ENCODE measurements at regions not wholly inside any gene's neighbourhood (a gene's known extent, or its start where the extent isn't known, plus 50 kb on each side); places are given as distances from the start of the nearest gene placed in this dataset.

DNA sequence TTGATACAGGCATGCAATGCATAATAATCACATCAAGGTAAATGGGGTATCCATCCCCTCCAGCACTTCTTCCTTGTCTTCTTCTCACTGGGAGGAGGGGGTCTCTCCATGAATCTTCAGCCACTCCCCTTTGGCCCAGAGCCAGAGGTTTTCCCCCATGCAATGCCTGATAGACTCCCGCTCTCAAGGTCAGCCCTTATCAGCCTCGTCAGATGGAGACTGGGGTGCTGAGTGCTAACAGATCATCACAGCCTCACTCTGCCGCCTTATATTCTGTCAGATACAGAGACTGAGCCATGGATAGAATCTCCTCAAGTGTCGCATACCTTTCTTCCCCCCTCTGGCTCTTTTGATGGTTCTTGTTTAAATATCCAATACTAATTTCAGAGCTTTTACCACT is 503.1 kb downstream of the AACS start:
- H3K9me3 ChIP-seq (ENCODE audit: insufficient read depth, low read depth) = no peaks in the 10 kb centered on the region
- H2AFZ ChIP-seq = no peak overlapping the region
- CTCF ChIA-PET = no interaction called here
- no peak overlapping the region for H3K4me3 ChIP-seq
- no TSS peak for BruUV-seq (replicated peaks)
- H3K27ac ChIP-seq = no peak overlapping the region
- no peaks in the 10 kb centered on the region for H3K79me2 ChIP-seq (ENCODE audit: low read depth)
- no peak for DNase-seq
- TF ChIP-seq, protein P1, sequence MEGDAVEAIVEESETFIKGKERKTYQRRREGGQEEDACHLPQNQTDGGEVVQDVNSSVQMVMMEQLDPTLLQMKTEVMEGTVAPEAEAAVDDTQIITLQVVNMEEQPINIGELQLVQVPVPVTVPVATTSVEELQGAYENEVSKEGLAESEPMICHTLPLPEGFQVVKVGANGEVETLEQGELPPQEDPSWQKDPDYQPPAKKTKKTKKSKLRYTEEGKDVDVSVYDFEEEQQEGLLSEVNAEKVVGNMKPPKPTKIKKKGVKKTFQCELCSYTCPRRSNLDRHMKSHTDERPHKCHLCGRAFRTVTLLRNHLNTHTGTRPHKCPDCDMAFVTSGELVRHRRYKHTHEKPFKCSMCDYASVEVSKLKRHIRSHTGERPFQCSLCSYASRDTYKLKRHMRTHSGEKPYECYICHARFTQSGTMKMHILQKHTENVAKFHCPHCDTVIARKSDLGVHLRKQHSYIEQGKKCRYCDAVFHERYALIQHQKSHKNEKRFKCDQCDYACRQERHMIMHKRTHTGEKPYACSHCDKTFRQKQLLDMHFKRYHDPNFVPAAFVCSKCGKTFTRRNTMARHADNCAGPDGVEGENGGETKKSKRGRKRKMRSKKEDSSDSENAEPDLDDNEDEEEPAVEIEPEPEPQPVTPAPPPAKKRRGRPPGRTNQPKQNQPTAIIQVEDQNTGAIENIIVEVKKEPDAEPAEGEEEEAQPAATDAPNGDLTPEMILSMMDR (conservative IDR thresholded peaks at IDR 0.05) = no peak
- TF ChIP-seq EZH2 (IDR thresholded peaks at IDR 0.05; ENCODE audit: low read depth) = no peak
- POLR2A ChIA-PET (ENCODE audit: unreplicated experiment) = no interaction called here
- no peaks in the 10 kb centered on the region for H3K9me2 ChIP-seq (ENCODE audit: insufficient read depth)
- no peaks in the 10 kb centered on the region for H4K20me1 ChIP-seq (ENCODE audit: insufficient read depth)
- H3K4me1 ChIP-seq (replicated peaks; ENCODE audit: insufficient read depth) = no peaks in the 10 kb centered on the region
- H3F3A ChIP-seq (ENCODE audit: insufficient read depth, low read depth) = no peaks in the 10 kb centered on the region
- H3K4me2 ChIP-seq = no peak overlapping the region
- H3K36me3 ChIP-seq (ENCODE audit: low read depth) = no peaks in the 10 kb centered on the region
- intact Hi-C loops (cut with micrococcal nuclease; ENCODE audit: unreplicated experiment) = no loop called here
- peaks cover 47% of the 10 kb centered on the region for H3K27me3 ChIP-seq (ENCODE audit: insufficient read depth, low read depth)

DNA sequence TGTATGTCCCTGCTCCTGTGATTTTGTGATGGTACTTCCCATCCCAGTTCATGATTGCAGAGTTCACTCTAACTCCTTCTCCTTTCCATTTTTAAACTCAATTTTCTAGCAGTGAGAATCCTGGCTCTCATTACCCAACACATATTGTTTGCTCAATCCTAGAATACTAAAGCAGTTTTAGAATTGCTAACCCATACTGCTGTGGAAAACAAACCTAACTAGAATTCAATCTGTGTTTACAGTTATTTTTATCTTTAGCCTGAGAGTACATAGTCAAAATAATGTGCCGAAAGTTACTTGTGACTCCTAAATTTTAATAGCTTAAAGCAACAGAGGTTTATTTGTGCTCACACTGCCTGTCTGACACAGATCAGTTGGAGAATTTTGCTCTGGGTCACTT is 508.0 kb downstream of the AACS start:
- Histone ChIP-seq H3K9me2 (ENCODE audit: insufficient read depth) (no peaks in the 10 kb centered on the region), H3K4me1 (replicated peaks; ENCODE audit: insufficient read depth) (no peaks in the 10 kb centered on the region), H3K36me3 (ENCODE audit: low read depth) (no peaks in the 10 kb centered on the region), H3K27me3 (ENCODE audit: insufficient read depth, low read depth) (peaks cover 4% of the 10 kb centered on the region; the same call in 1 of the 2 replicates), H3K4me2 (no peak overlapping the region), H3F3A (ENCODE audit: insufficient read depth, low read depth) (no peaks in the 10 kb centered on the region), H2AFZ (no peak overlapping the region), H4K20me1 (ENCODE audit: insufficient read depth) (no peaks in the 10 kb centered on the region), H3K4me3 (no peak overlapping the region), H3K9me3 (ENCODE audit: insufficient read depth, low read depth) (no peaks in the 10 kb centered on the region), H3K27ac (no peak overlapping the region), H3K79me2 (ENCODE audit: low read depth) (no peaks in the 10 kb centered on the region)
- ChIA-PET POLR2A (ENCODE audit: unreplicated experiment) (no interaction called here), CTCF (no interaction called here)
- BruUV-seq (replicated peaks) = no TSS peak
- intact Hi-C loops (cut with micrococcal nuclease; ENCODE audit: unreplicated experiment) = no loop called here
- DNase-seq = no peak
- TF ChIP-seq, protein P1 (conservative IDR thresholded peaks at IDR 0.05) = no peak
- no peak for TF ChIP-seq EZH2 (IDR thresholded peaks at IDR 0.05; ENCODE audit: low read depth)

DNA sequence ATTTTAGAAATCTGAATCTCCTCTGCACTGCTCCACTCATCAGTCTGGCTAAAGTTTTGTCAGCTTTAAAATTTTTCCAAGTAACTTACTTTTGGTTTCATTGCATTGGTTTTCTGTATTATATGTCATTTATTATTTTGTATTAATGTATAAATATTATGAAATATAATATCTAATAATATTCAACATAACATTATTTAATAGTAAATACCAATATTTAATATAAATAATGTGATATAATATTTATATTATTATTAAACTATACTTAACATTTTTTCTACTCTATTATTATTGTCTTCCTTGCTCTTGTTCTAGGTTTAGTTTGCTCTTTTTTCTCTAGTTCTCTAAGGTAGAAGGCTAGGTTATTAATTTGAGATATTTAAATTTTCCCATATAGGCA is 512.1 kb downstream of the AACS start:
- Histone ChIP-seq H3K4me2 (no peak overlapping the region), H3K9me2 (ENCODE audit: insufficient read depth) (no peaks in the 10 kb centered on the region), H3K27ac (no peak overlapping the region), H3K4me3 (no peak overlapping the region), H3K36me3 (ENCODE audit: low read depth) (no peaks in the 10 kb centered on the region), H3K4me1 (replicated peaks; ENCODE audit: insufficient read depth) (no peaks in the 10 kb centered on the region), H3K79me2 (ENCODE audit: low read depth) (no peaks in the 10 kb centered on the region), H4K20me1 (ENCODE audit: insufficient read depth) (no peaks in the 10 kb centered on the region), H3K27me3 (ENCODE audit: insufficient read depth, low read depth) (no peaks in the 10 kb centered on the region), H2AFZ (no peak overlapping the region), H3F3A (ENCODE audit: insufficient read depth, low read depth) (no peaks in the 10 kb centered on the region), H3K9me3 (ENCODE audit: insufficient read depth, low read depth) (no peaks in the 10 kb centered on the region)
- intact Hi-C loops (cut with micrococcal nuclease; ENCODE audit: unreplicated experiment) = no loop called here
- ChIA-PET POLR2A (ENCODE audit: unreplicated experiment) (no interaction called here), CTCF (no interaction called here)
- no peak for DNase-seq
- no TSS peak for BruUV-seq (replicated peaks)
- TF ChIP-seq EZH2 (IDR thresholded peaks at IDR 0.05; ENCODE audit: low read depth) = no peak
- TF ChIP-seq, protein P1 (conservative IDR thresholded peaks at IDR 0.05) = no peak
